ENCODE measurements at regions not wholly inside any gene's neighbourhood (a gene's known extent, or its start where the extent isn't known, plus 50 kb on each side); places are given as distances from the start of the nearest gene placed in this dataset.

- no peak for TF ChIP-seq CTCF (IDR thresholded peaks at IDR 0.05)
- peak; percentile 96 for TF ChIP-seq POLR2AphosphoS5 (IDR thresholded peaks at IDR 0.05)
- TF ChIP-seq POLR2A (IDR thresholded peaks at IDR 0.05): no peak
- TF ChIP-seq EP300 (IDR thresholded peaks at IDR 0.05): peak; percentile 22
These were observed 327.7 kb downstream of the LRIG3 start for GRCh38 chr12:58592475-58593207.

Measured in gastroesophageal sphincter (tissue), 3 donors.